SK-N-SH (cell line): ENCODE measurements at regions not wholly inside any gene's neighbourhood (a gene's known extent, or its start where the extent isn't known, plus 50 kb on each side); places are given as distances from the start of the nearest gene placed in this dataset.

Source experiments
- CTCF ChIP-seq: fragments of 200-600 bp; sonication (generic); IDR thresholded peaks from 2 replicates; pipeline ENCODE4 v1.6.1; 2017; ENCODE audit warnings: antibody characterized with exemption, mild to moderate bottlenecking, moderate library complexity
- EP300 ChIP-seq, 2 experiments: IDR thresholded peaks; 2 replicates each; pipeline versions ENCODE4 v1.4.0 to v1.6.1; 2012; ENCODE audit warnings: borderline replicate concordance in 1 of 2, low read depth in 1 of 2, low read length in 1 of 2
- JUND ChIP-seq: IDR thresholded peaks from 2 replicates; pipeline ENCODE4 v1.4.0; 2012
- NFIC ChIP-seq: IDR thresholded peaks from 2 replicates; pipeline ENCODE4 v1.4.0; 2012; ENCODE audit warnings: borderline replicate concordance
- POLR2AphosphoS5 ChIP-seq: IDR thresholded peaks from 2 replicates; pipeline ENCODE4 v1.6.1; 2012; ENCODE audit warnings: low read depth, low read length
- TCF12 ChIP-seq: IDR thresholded peaks from 2 replicates; pipeline ENCODE4 v1.4.0; 2012
- TEAD4 ChIP-seq: IDR thresholded peaks from 2 replicates; pipeline ENCODE4 v1.4.0; 2012; ENCODE audit warnings: mild to moderate bottlenecking, borderline replicate concordance; ENCODE audit not compliant: insufficient read depth
- ZBTB33 ChIP-seq: IDR thresholded peaks from 2 replicates; pipeline ENCODE4 v1.4.0; 2012; ENCODE audit warnings: low read depth, borderline replicate concordance

- TF ChIP-seq CTCF (peak; percentile 88), JUND (no peak), TCF12 (no peak; the same call in 1 of the 2 replicates), POLR2AphosphoS5 (no peak), NFIC (peak; percentile 57; the same call in 1 of the 2 replicates), ZBTB33 (no peak), EP300 (IDR thresholded peaks at IDR 0.05; ENCODE audit: borderline replicate concordance in 1 of 2, low read depth in 1 of 2, low read length in 1 of 2) (no peak), TEAD4 (no peak)
Measured at GRCh38 chr5:102681403-102681983, 73.6 kb upstream of the PAM start.
